ENCODE measurements at regions not wholly inside any gene's neighbourhood (a gene's known extent, or its start where the extent isn't known, plus 50 kb on each side); places are given as distances from the start of the nearest gene placed in this dataset.

- no peaks in the 10 kb centered on the region for H3K36me3 ChIP-seq (replicated peaks in 1 of 2)
- TF ChIP-seq CTCF (IDR thresholded peaks at IDR 0.05), result peak; percentile 43 to 77 (median 66)
- no peak for TF ChIP-seq POLR2A (IDR thresholded peaks at IDR 0.05)
- no peak overlapping the region for H3K4me3 ChIP-seq
- peaks cover 0 to 6% of the 10 kb centered on the region in 2 donors for H3K4me1 ChIP-seq (replicated peaks in 1 of 2)
- 49 to 60% (median 54%) methylated on average over 7 of the region's 7 CpGs for WGBS, 4 donors
- no peaks in the 10 kb centered on the region for H3K9me3 ChIP-seq (replicated peaks in 1 of 3)
- DNase-seq, result peak; percentile 12 to 64 (median 41)
- intact Hi-C loops (cut with DNase I), result loop anchor here in 1 of 2 donors (5.0 to 10.0 kb wide), 2 partner anchors 531 to 789 kb away; no protein-coding TSS in a partner anchor
- no peak overlapping the region for H3K27ac ChIP-seq
- no peaks in the 10 kb centered on the region for H3K27me3 ChIP-seq
Observed at GRCh38 chr14:80055667-80056496, 155.4 kb downstream of the DIO2 start.

GRCh38 chr14:80055226-80055625, 156.1 kb downstream of the DIO2 start:
- TF ChIP-seq POLR2A (IDR thresholded peaks at IDR 0.05) (no peak), CTCF (IDR thresholded peaks at IDR 0.05) (no peak)
- no peak for DNase-seq
- 36 to 73% (median 56%) methylated on average over 1 of the region's 1 CpG for WGBS, 4 donors
- Histone ChIP-seq H3K27ac (no peak overlapping the region), H3K9me3 (replicated peaks in 1 of 3) (no peaks in the 10 kb centered on the region), H3K36me3 (replicated peaks in 1 of 2) (no peaks in the 10 kb centered on the region), H3K4me1 (replicated peaks in 1 of 2) (peaks cover 0 to 6% of the 10 kb centered on the region in 2 donors), H3K4me3 (no peak overlapping the region), H3K27me3 (no peaks in the 10 kb centered on the region)
- intact Hi-C loops (cut with DNase I), result loop anchor here in 1 of 2 donors (5.0 to 10.0 kb wide), 2 partner anchors 532 to 790 kb away; no protein-coding TSS in a partner anchor

- no peak overlapping the region for H3K4me3 ChIP-seq
- TF ChIP-seq CTCF (IDR thresholded peaks at IDR 0.05) (no peak), POLR2A (IDR thresholded peaks at IDR 0.05) (no peak)
- 64 to 81% (median 71%) methylated on average over 3 of the region's 3 CpGs for WGBS, 4 donors
- intact Hi-C loops (cut with DNase I), result loop anchor here in 1 of 2 donors (10.0 kb wide), 1 partner anchor 791 kb away; no protein-coding TSS in a partner anchor
- H3K27ac ChIP-seq, result no peak overlapping the region
- H3K9me3 ChIP-seq (replicated peaks in 1 of 3), result no peaks in the 10 kb centered on the region
- peaks cover 0 to 6% of the 10 kb centered on the region in 2 donors for H3K4me1 ChIP-seq (replicated peaks in 1 of 2)
- H3K27me3 ChIP-seq, result no peaks in the 10 kb centered on the region
- DNase-seq, result no peak
- H3K36me3 ChIP-seq (replicated peaks in 1 of 2), result no peaks in the 10 kb centered on the region
Observed at GRCh38 chr14:80054020-80054419, 157.3 kb downstream of the DIO2 start.

- H3K27me3 ChIP-seq, result no peaks in the 10 kb centered on the region
- TF ChIP-seq CTCF (IDR thresholded peaks at IDR 0.05) (no peak), POLR2A (IDR thresholded peaks at IDR 0.05) (no peak)
- no peak for DNase-seq
- no peaks in the 10 kb centered on the region for H3K9me3 ChIP-seq (replicated peaks in 1 of 3)
- intact Hi-C loops (cut with DNase I), result no loop called here
- H3K4me1 ChIP-seq (replicated peaks in 1 of 2), result no peaks in the 10 kb centered on the region
- no peaks in the 10 kb centered on the region for H3K36me3 ChIP-seq (replicated peaks in 1 of 2)
- no peak overlapping the region for H3K27ac ChIP-seq
- H3K4me3 ChIP-seq, result no peak overlapping the region
- WGBS, 4 donors, result 73 to 89% (median 74%) methylated on average over 2 of the region's 2 CpGs
Observed at GRCh38 chr14:80049055-80049454, 162.2 kb downstream of the DIO2 start.

Measured in adrenal gland (tissue), 9 donors.